ENCODE measurements at regions not wholly inside any gene's neighbourhood (a gene's known extent, or its start where the extent isn't known, plus 50 kb on each side); places are given as distances from the start of the nearest gene placed in this dataset.

DNA sequence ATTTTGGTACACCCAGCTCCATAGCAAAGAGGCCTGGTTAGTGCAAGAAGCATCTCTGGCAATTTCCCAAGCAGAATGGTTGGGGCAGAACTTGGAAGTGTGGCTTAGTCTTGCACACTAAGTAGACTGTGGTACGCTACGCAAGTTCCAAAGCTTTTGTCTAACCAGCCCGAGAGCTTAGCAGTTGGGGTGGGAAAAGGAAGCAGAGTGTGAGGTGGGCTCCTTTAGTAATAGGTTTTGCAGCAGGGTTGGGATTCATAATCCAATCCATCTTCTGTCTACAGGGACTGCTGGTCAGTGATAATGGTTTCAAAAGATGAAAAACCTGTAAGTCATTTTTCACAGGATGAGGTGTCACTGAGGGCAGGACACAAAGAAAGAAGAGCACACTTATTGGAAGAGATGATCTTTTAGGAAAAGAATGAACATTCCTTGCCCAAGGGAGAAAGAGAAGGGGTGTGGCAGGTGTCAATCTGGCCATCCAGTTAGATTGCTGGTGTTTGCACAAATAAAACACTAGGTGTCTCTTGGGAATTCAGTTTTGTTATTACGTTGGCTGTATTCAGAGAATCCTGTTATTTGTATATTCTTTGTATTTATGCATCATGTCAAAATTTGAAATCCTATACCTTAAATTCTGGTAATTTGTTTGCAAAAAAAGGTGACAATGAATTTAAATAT lies 244.3 kb downstream of the GPAT3 start:
- TF ChIP-seq NRF1 (conservative IDR thresholded peaks at IDR 0.05; ENCODE audit: low read depth, low read length) (no peak), MYC (IDR thresholded peaks at IDR 0.05; ENCODE audit: insufficient read depth, insufficient read length, insufficient replicate concordance, low read length, severe bottlenecking) (no peak), TCF3 (IDR thresholded peaks at IDR 0.05; ENCODE audit: borderline replicate concordance, insufficient read depth, low read depth, low read length) (no peak)
- TF ChIP-seq, protein P1, sequence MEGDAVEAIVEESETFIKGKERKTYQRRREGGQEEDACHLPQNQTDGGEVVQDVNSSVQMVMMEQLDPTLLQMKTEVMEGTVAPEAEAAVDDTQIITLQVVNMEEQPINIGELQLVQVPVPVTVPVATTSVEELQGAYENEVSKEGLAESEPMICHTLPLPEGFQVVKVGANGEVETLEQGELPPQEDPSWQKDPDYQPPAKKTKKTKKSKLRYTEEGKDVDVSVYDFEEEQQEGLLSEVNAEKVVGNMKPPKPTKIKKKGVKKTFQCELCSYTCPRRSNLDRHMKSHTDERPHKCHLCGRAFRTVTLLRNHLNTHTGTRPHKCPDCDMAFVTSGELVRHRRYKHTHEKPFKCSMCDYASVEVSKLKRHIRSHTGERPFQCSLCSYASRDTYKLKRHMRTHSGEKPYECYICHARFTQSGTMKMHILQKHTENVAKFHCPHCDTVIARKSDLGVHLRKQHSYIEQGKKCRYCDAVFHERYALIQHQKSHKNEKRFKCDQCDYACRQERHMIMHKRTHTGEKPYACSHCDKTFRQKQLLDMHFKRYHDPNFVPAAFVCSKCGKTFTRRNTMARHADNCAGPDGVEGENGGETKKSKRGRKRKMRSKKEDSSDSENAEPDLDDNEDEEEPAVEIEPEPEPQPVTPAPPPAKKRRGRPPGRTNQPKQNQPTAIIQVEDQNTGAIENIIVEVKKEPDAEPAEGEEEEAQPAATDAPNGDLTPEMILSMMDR (IDR thresholded peaks at IDR 0.05 in 2 of 3, conservative IDR thresholded peaks at IDR 0.05 in 1 of 3; ENCODE audit: control insufficient read depth in 2 of 3, extremely low read depth in 1 of 3, insufficient read depth in 1 of 3, low read depth in 3 of 3, low read length in 3 of 3), result no peak
